Activated CD8-positive, alpha-beta T cell treated with anti-CD3 and anti-CD28 coated beads for 36 hours (primary cell): ENCODE measurements at regions not wholly inside any gene's neighbourhood (a gene's known extent, or its start where the extent isn't known, plus 50 kb on each side); places are given as distances from the start of the nearest gene placed in this dataset.

Experiments
- ATAC-seq: fragments of 200-7000 bp; cut with Tn5 transposase; one replicate; pipeline ENCODE4 v1.10.0; 2021; ENCODE audit warnings: mild to moderate bottlenecking, moderate library complexity
- CTCF ChIA-PET: fragments of 350-600 bp; sonication (Branson Sonifier 250); formaldehyde crosslinking; loops from one replicate; lab custom pipeline; 2021; ENCODE audit warnings: antibody characterized with exemption; lab: Charles Lee
- POLR2A ChIA-PET: fragments of 350-600 bp; sonication (Branson Sonifier 250); formaldehyde crosslinking; loops from one replicate; lab custom pipeline; 2021; ENCODE audit warnings: antibody characterized with exemption; lab: Charles Lee
- DNase-seq: peaks from one replicate; pipeline ENCODE4 v3.0.0-alpha.2; 2020
- H3K27ac Mint-ChIP-seq: one replicate; pipeline ENCODE4 v1.8.0; 2021; ENCODE audit warnings: mild to moderate bottlenecking, mixed read lengths
- H3K27me3 Mint-ChIP-seq: one replicate; pipeline ENCODE4 v1.8.0; 2021; ENCODE audit warnings: mixed read lengths
- H3K36me3 Mint-ChIP-seq: one replicate; pipeline ENCODE4 v1.8.0; 2021; ENCODE audit warnings: low read depth, mixed read lengths
- H3K4me1 Mint-ChIP-seq: one replicate; pipeline ENCODE4 v1.8.0; 2021; ENCODE audit warnings: low read depth, mixed read lengths
- H3K4me3 Mint-ChIP-seq: one replicate; pipeline ENCODE4 v1.8.0; 2021; ENCODE audit warnings: mild to moderate bottlenecking, moderate library complexity, mixed read lengths
- H3K9me3 Mint-ChIP-seq: one replicate; pipeline ENCODE4 v1.8.0; 2021; ENCODE audit warnings: mixed read lengths
- CTCF ChIP-seq: fragments of 200-600 bp; IDR thresholded peaks from one replicate; pipeline ENCODE4 v1.8.0; 2022; ENCODE audit warnings: antibody characterized with exemption, mild to moderate bottlenecking
- intact Hi-C: fragments of 100-400 bp; cut with micrococcal nuclease; formaldehyde crosslinking; loops from one replicate; pipeline ENCODE4 v1.10.0; 2022

DNA sequence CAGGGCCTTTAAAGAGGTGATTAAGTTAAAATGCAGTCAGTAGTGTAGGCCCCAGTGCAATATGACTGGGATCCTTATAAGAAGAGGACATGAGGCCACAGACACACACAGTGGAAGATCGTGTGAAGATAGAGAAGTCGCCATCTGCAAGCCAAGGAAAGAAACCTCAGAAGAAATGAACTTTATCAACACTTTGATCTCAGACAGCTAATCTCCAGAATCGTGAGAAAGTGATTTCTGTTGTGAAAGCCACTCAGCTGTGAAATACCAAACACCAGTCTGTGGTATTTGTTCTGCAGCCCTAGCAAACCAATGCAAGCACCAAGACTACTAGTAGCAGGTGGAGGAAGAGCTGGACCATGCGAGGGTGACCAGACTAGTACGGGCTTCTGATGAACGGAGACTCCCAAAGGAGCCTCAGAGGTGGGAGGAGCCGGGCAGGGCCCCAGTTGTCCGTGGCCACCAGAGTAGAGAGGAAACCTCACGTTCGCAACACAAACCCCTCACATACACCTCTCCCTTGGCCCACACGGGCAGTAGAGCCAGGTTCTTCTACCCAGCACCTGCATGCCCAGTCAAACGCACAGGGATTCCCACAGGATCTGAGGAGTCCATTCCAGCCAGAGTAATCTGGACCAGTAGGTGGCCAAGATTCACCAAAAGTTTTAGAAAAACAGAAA, 243.0 kb downstream of the TTC8 start:
- Mint-ChIP-seq H3K36me3 (no peaks in the 10 kb centered on the region), H3K9me3 (no peaks in the 10 kb centered on the region), H3K4me3 (no peak overlapping the region), H3K27ac (no peak overlapping the region), H3K4me1 (peaks cover 14% of the 10 kb centered on the region), H3K27me3 (peaks cover 9% of the 10 kb centered on the region)
- ChIA-PET POLR2A (no interaction called here), CTCF (no interaction called here)
- peak; percentile 39 for DNase-seq
- no peak for TF ChIP-seq CTCF
- peak; percentile 87 for ATAC-seq
- intact Hi-C loops: no loop called here

DNA sequence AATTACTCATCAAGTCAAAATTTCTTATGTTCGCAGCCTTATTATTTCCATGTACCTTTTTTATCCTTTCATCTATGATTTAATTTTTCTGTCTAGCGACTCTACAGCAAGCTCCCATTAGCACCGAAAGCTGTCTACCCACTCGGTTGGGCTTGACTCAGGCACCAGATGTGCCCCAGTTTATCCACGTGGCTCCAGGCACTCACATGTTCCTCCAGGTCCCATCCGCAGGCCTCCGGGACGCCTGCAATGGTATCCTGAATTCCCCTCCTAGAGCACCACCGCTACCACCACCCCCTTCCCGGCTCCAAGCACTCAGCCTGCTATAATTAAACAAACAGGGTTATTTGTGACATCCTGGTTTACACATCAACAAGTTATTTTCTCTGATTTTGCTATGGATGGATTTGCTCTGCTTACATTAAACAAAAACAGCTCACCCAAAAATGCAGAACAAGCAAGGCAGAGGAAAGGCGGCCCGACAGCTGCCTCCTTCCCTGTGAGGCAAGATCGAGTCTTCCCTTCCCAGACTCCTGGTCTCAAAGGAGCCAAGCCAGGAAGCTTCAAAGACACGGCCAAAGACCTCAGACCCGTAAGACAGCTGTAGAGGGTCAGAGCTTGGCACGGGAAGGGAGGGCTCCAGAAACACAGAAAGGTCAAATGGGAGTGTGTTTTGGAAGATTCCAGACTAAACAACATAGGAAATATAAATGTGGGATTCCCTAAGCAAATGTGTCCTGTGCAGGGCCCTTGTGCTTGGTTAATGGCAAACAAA, 253.8 kb downstream of the TTC8 start:
- Mint-ChIP-seq H3K4me1 (no peaks in the 10 kb centered on the region), H3K36me3 (no peaks in the 10 kb centered on the region), H3K27ac (no peak overlapping the region), H3K9me3 (no peaks in the 10 kb centered on the region), H3K4me3 (no peak overlapping the region), H3K27me3 (no peaks in the 10 kb centered on the region)
- ChIA-PET CTCF (interaction anchor here (1.1 kb wide), 1 partner anchor 861 kb away, joined by 3 read pairs; no protein-coding TSS in a partner anchor), POLR2A (no interaction called here)
- DNase-seq (no peak), ATAC-seq (no peak)
- TF ChIP-seq CTCF: no peak
- intact Hi-C loops: no loop called here

DNA sequence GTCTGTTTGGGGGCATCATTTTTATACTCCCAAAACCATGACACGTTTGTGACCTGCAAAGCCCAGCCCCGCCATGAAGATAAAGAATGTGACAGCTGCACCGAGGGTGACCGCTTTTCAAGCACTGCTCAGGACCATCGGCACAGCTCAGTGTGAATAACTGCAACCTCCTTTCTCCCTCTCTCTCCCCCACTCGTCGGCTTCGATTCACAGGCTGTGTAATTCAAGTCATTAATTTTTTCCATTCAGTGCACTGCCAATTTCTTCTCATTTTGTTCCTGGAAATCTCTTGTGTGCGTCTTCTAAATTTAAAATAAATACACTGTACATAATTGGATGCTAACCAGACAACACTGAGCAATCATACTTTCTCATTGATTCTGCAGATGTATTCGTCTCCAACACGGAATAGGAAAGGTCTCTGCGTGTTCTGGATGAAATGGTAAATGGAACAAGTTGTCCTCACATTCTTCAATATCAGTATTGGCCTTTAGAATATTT, 260.8 kb downstream of the TTC8 start:
- POLR2A ChIA-PET: no interaction called here
- no peaks in the 10 kb centered on the region for H3K27me3 Mint-ChIP-seq

DNA sequence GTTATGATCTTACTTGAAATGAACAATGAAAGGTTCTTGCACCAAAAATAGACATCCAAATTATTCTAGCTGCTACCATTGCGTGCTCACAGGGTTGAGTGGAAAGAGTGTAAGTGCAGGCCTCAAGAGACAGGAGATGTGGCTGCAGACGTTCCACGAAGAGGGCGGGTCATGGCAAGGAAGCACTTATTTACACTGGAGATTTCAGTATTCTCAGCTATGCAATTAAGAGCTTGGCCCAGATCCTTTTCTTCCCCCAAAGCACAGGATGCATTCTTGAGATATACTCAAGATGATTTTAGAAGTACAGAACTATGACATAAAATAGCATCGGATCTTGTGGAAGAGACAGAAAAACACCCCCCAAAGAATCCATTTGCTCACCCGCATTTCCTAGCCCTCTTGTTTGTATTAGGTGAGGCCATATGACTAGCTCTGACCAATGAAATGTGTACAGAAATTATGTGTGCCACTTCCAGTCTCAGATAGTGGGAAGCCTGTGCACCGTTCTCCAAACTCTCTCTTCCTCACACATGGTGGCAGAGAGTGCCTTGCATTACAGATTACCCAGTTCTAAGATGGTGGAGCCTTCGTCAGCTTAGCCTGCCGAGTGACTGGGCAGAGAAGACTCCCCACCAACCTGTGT, 261.4 kb downstream of the TTC8 start:
- Mint-ChIP-seq H3K27ac (no peak overlapping the region), H3K27me3 (no peaks in the 10 kb centered on the region), H3K4me1 (no peaks in the 10 kb centered on the region), H3K9me3 (no peaks in the 10 kb centered on the region), H3K36me3 (no peaks in the 10 kb centered on the region), H3K4me3 (no peak overlapping the region)
- ATAC-seq: no peak
- no peak for TF ChIP-seq CTCF
- POLR2A ChIA-PET: no interaction called here
- intact Hi-C loops: no loop called here
- CTCF ChIA-PET: no interaction called here
- DNase-seq: no peak

More for the DNA sequence above, 260.8 kb downstream of the TTC8 start:
- H3K4me3 Mint-ChIP-seq: no peak overlapping the region
- H3K4me1 Mint-ChIP-seq: no peaks in the 10 kb centered on the region
- intact Hi-C loops: no loop called here
- TF ChIP-seq CTCF: no peak
- ATAC-seq (no peak), DNase-seq (no peak)
- no peaks in the 10 kb centered on the region for H3K36me3 Mint-ChIP-seq
- CTCF ChIA-PET: no interaction called here
- H3K9me3 Mint-ChIP-seq: no peaks in the 10 kb centered on the region
- no peak overlapping the region for H3K27ac Mint-ChIP-seq
